ENCODE measurements at regions not wholly inside any gene's neighbourhood (a gene's known extent, or its start where the extent isn't known, plus 50 kb on each side); places are given as distances from the start of the nearest gene placed in this dataset.

DNA sequence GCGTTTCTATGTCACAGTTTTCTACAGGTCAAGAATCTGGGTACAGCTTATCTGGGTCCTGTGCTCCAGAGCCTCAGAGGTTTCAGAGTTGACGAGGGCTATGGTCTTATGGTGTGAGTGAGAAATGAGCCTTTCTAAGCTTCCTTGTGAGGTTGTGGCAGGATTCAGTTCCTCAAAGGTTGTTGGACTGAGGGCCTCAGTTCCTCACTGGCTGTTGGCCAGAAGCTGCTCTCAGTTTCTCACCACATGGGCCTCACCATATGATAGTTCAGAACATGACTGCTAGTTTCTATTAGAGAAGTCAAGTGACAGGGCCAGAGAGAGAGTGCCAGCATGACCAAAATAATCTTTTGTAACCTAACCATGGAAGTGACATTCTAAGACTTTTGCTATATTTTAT, 96.1 kb downstream of the NUS1 start (continued):
- TF ChIP-seq, protein P1, sequence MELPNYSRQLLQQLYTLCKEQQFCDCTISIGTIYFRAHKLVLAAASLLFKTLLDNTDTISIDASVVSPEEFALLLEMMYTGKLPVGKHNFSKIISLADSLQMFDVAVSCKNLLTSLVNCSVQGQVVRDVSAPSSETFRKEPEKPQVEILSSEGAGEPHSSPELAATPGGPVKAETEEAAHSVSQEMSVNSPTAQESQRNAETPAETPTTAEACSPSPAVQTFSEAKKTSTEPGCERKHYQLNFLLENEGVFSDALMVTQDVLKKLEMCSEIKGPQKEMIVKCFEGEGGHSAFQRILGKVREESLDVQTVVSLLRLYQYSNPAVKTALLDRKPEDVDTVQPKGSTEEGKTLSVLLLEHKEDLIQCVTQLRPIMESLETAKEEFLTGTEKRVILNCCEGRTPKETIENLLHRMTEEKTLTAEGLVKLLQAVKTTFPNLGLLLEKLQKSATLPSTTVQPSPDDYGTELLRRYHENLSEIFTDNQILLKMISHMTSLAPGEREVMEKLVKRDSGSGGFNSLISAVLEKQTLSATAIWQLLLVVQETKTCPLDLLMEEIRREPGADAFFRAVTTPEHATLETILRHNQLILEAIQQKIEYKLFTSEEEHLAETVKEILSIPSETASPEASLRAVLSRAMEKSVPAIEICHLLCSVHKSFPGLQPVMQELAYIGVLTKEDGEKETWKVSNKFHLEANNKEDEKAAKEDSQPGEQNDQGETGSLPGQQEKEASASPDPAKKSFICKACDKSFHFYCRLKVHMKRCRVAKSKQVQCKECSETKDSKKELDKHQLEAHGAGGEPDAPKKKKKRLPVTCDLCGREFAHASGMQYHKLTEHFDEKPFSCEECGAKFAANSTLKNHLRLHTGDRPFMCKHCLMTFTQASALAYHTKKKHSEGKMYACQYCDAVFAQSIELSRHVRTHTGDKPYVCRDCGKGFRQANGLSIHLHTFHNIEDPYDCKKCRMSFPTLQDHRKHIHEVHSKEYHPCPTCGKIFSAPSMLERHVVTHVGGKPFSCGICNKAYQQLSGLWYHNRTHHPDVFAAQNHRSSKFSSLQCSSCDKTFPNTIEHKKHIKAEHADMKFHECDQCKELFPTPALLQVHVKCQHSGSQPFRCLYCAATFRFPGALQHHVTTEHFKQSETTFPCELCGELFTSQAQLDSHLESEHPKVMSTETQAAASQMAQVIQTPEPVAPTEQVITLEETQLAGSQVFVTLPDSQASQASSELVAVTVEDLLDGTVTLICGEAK (IDR thresholded peaks at IDR 0.05; ENCODE audit: borderline replicate concordance), result no peak
- TF ChIP-seq ZSCAN29 (IDR thresholded peaks at IDR 0.05) (no peak), ATF7 (IDR thresholded peaks at IDR 0.05; ENCODE audit: low read depth) (peak; percentile 59), MTA2 (IDR thresholded peaks at IDR 0.05; ENCODE audit: low read depth) (peak; percentile 82; the same call in 1 of the 2 replicates), SPI1 (IDR thresholded peaks at IDR 0.05; ENCODE audit: borderline replicate concordance, insufficient read depth, low read depth, low read length) (peak; percentile 99), HCFC1 (IDR thresholded peaks at IDR 0.05; ENCODE audit: low read length) (no peak), ASH2L (IDR thresholded peaks at IDR 0.05; ENCODE audit: borderline replicate concordance, low read depth) (0 out of 2 replicates have a peak, but pooled peaks have one; percentile 36), SUPT20H (IDR thresholded peaks at IDR 0.05; ENCODE audit: borderline replicate concordance, control insufficient read depth, low read depth, low read length) (no peak), NFIC (IDR thresholded peaks at IDR 0.05; ENCODE audit: low read depth, low read length) (peak; percentile 75), MXI1 (IDR thresholded peaks at IDR 0.05; ENCODE audit: low read depth, low read length) (no peak), ETV6 (conservative IDR thresholded peaks at IDR 0.05 in 1 of 2, IDR thresholded peaks at IDR 0.05 in 1 of 2; ENCODE audit: borderline replicate concordance in 1 of 2, low read depth in 1 of 2) (0 out of 4 replicates have a peak, but pooled peaks of 1 of the 2 experiments have one; percentile 29), JUNB (IDR thresholded peaks at IDR 0.05) (0 out of 2 replicates have a peak, but pooled peaks have one; percentile 13), ZNF384 (IDR thresholded peaks at IDR 0.05; ENCODE audit: borderline replicate concordance, low read depth, low read length) (no peak), NFYB (IDR thresholded peaks at IDR 0.05; ENCODE audit: insufficient read depth, low read depth, low read length) (0 out of 2 replicates have a peak, but pooled peaks have one; percentile 32), SMARCA5 (IDR thresholded peaks at IDR 0.05) (no peak), SMC3 (IDR thresholded peaks at IDR 0.05; ENCODE audit: borderline replicate concordance, low read length) (no peak), PAX8 (IDR thresholded peaks at IDR 0.05) (no peak), POU2F2 (IDR thresholded peaks at IDR 0.05; ENCODE audit: borderline replicate concordance, low read depth, low read length) (peak; percentile 42; the same call in 1 of the 3 replicates), YY1 (IDR thresholded peaks at IDR 0.05; ENCODE audit: low read depth, low read length) (0 out of 2 replicates have a peak, but pooled peaks have one; percentile 33), ZNF274 (IDR thresholded peaks at IDR 0.05; ENCODE audit: insufficient read depth, insufficient read length) (no peak), IRF4 (IDR thresholded peaks at IDR 0.05; ENCODE audit: low read depth, low read length) (peak; percentile 95), MEF2B (IDR thresholded peaks at IDR 0.05; ENCODE audit: partially characterized antibody, poor library complexity, severe bottlenecking) (peak; percentile 44), RBBP5 (conservative IDR thresholded peaks at IDR 0.05) (no peak)
- TF ChIP-seq, protein P2, sequence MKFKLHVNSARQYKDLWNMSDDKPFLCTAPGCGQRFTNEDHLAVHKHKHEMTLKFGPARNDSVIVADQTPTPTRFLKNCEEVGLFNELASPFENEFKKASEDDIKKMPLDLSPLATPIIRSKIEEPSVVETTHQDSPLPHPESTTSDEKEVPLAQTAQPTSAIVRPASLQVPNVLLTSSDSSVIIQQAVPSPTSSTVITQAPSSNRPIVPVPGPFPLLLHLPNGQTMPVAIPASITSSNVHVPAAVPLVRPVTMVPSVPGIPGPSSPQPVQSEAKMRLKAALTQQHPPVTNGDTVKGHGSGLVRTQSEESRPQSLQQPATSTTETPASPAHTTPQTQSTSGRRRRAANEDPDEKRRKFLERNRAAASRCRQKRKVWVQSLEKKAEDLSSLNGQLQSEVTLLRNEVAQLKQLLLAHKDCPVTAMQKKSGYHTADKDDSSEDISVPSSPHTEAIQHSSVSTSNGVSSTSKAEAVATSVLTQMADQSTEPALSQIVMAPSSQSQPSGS (IDR thresholded peaks at IDR 0.05; ENCODE audit: low read length), result peak; percentile 89
- TF ChIP-seq, protein P3, sequence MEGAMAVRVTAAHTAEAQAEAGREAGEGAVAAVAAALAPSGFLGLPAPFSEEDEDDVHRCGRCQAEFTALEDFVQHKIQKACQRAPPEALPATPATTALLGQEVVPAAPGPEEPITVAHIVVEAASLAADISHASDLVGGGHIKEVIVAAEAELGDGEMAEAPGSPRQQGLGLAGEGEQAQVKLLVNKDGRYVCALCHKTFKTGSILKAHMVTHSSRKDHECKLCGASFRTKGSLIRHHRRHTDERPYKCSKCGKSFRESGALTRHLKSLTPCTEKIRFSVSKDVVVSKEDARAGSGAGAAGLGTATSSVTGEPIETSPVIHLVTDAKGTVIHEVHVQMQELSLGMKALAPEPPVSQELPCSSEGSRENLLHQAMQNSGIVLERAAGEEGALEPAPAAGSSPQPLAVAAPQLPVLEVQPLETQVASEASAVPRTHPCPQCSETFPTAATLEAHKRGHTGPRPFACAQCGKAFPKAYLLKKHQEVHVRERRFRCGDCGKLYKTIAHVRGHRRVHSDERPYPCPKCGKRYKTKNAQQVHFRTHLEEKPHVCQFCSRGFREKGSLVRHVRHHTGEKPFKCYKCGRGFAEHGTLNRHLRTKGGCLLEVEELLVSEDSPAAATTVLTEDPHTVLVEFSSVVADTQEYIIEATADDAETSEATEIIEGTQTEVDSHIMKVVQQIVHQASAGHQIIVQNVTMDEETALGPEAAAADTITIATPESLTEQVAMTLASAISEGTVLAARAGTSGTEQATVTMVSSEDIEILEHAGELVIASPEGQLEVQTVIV (IDR thresholded peaks at IDR 0.05; ENCODE audit: borderline replicate concordance, partially characterized antibody), result no peak
